ENCODE measurements at regions not wholly inside any gene's neighbourhood (a gene's known extent, or its start where the extent isn't known, plus 50 kb on each side); places are given as distances from the start of the nearest gene placed in this dataset.
"Not testable (repeated sequence)": the region's sequence is repeated elsewhere in the genome, so short reads cannot be mapped to it uniquely, and the experiment has no call there.

- 91% methylated on average over 4 of the region's 4 CpGs for WGBS
- no peak overlapping the region for H3K4me3 ChIP-seq (ENCODE audit: low read length in 2 of 2)
- H3K4me1 ChIP-seq (ENCODE audit: control insufficient read depth in 2 of 2, insufficient read depth in 2 of 2, low read length in 2 of 2) = peaks cover 4 to 6% of the 10 kb centered on the region in 2 donors
- H3K36me3 ChIP-seq (ENCODE audit: control insufficient read depth in 2 of 2, insufficient read depth in 2 of 2, low read length in 1 of 2) = no peaks in the 10 kb centered on the region
- peak in 1 of 9 donors; percentile 17 for DNase-seq (ENCODE audit: low read depth in 6 of 9, low spot score in 9 of 9)
- no peaks in the 10 kb centered on the region for H3K27me3 ChIP-seq (ENCODE audit: control insufficient read depth in 2 of 2, insufficient read depth in 1 of 2, low read length in 1 of 2)
- H3K9me3 ChIP-seq (ENCODE audit: control insufficient read depth in 2 of 2, insufficient read depth in 1 of 2, low read length in 1 of 2) = no peaks in the 10 kb centered on the region
- no peak overlapping the region for H3K27ac ChIP-seq (ENCODE audit: low read depth in 1 of 2, low read length in 1 of 2)
These were observed 121.6 kb downstream of the ATXN3L start for GRCh38 chrX:13198056-13198761.

- Histone ChIP-seq H3K27ac (ENCODE audit: low read depth in 1 of 2, low read length in 1 of 2) (no peak overlapping the region), H3K36me3 (ENCODE audit: control insufficient read depth in 2 of 2, insufficient read depth in 2 of 2, low read length in 1 of 2) (no peaks in the 10 kb centered on the region), H3K4me1 (ENCODE audit: control insufficient read depth in 2 of 2, insufficient read depth in 2 of 2, low read length in 2 of 2) (peaks cover 4 to 6% of the 10 kb centered on the region in 2 donors), H3K4me3 (ENCODE audit: low read length in 2 of 2) (no peak overlapping the region), H3K9me3 (ENCODE audit: control insufficient read depth in 2 of 2, insufficient read depth in 1 of 2, low read length in 1 of 2) (no peaks in the 10 kb centered on the region), H3K27me3 (ENCODE audit: control insufficient read depth in 2 of 2, insufficient read depth in 1 of 2, low read length in 1 of 2) (no peaks in the 10 kb centered on the region)
- no peak for DNase-seq (ENCODE audit: low read depth in 6 of 9, low spot score in 9 of 9)
- 99% methylated on average over 2 of the region's 2 CpGs for WGBS
These were observed 123.1 kb downstream of the ATXN3L start for GRCh38 chrX:13196782-13197181.

GRCh38 chrX:13195340-13195739 lies 124.5 kb downstream of the ATXN3L start:
- Histone ChIP-seq H3K27ac (ENCODE audit: low read depth in 1 of 2, low read length in 1 of 2) (no peak overlapping the region), H3K4me1 (ENCODE audit: control insufficient read depth in 2 of 2, insufficient read depth in 2 of 2, low read length in 2 of 2) (peaks cover 4 to 6% of the 10 kb centered on the region in 2 donors), H3K4me3 (ENCODE audit: low read length in 2 of 2) (no peak overlapping the region), H3K27me3 (ENCODE audit: control insufficient read depth in 2 of 2, insufficient read depth in 1 of 2, low read length in 1 of 2) (no peaks in the 10 kb centered on the region), H3K9me3 (ENCODE audit: control insufficient read depth in 2 of 2, insufficient read depth in 1 of 2, low read length in 1 of 2) (no peaks in the 10 kb centered on the region), H3K36me3 (ENCODE audit: control insufficient read depth in 2 of 2, insufficient read depth in 2 of 2, low read length in 1 of 2) (no peaks in the 10 kb centered on the region)
- 90% methylated on average over 3 of the region's 3 CpGs for WGBS
- no peak for DNase-seq (ENCODE audit: low read depth in 6 of 9, low spot score in 9 of 9)

GRCh38 chrX:13194291-13195103 lies 125.4 kb downstream of the ATXN3L start:
- 47% methylated on average over 4 of the region's 4 CpGs for WGBS
- peaks cover 4 to 6% of the 10 kb centered on the region in 2 donors for H3K4me1 ChIP-seq (ENCODE audit: control insufficient read depth in 2 of 2, insufficient read depth in 2 of 2, low read length in 2 of 2)
- H3K27ac ChIP-seq (ENCODE audit: low read depth in 1 of 2, low read length in 1 of 2) = peak overlapping the region in 1 of 2 donors; percentile 16
- DNase-seq (ENCODE audit: low read depth in 6 of 9, low spot score in 9 of 9) = peak in 1 of 9 donors; percentile 16
- no peaks in the 10 kb centered on the region for H3K9me3 ChIP-seq (ENCODE audit: control insufficient read depth in 2 of 2, insufficient read depth in 1 of 2, low read length in 1 of 2)
- no peaks in the 10 kb centered on the region for H3K27me3 ChIP-seq (ENCODE audit: control insufficient read depth in 2 of 2, insufficient read depth in 1 of 2, low read length in 1 of 2)
- H3K36me3 ChIP-seq (ENCODE audit: control insufficient read depth in 2 of 2, insufficient read depth in 2 of 2, low read length in 1 of 2) = no peaks in the 10 kb centered on the region
- no peak overlapping the region for H3K4me3 ChIP-seq (ENCODE audit: low read length in 2 of 2)

DNA sequence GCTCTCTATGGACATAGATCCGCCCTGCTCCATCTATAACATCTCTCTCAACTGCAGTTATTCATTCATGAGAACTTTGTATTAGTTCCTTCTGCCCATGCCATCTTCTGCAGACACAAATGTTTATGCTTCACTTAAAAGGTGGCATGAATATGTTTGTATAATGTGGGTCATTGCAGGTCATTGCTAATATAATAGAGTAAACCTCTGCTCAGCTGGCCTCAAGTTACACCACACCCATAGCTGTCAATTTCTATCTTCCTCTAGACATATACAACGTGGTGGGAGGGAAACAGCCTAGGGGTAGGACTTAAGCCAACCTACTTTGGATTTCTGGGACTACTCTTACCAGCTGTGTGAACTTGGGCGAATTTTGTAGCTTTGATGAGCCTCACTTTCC lies 129.8 kb downstream of the ATXN3L start:
- WGBS = 92% methylated on average over 3 of the region's 3 CpGs
- Histone ChIP-seq H3K4me3 (ENCODE audit: low read length in 2 of 2) (no peak overlapping the region), H3K4me1 (ENCODE audit: control insufficient read depth in 2 of 2, insufficient read depth in 2 of 2, low read length in 2 of 2) (peaks cover 4 to 6% of the 10 kb centered on the region in 2 donors), H3K9me3 (ENCODE audit: control insufficient read depth in 2 of 2, insufficient read depth in 1 of 2, low read length in 1 of 2) (no peaks in the 10 kb centered on the region), H3K27me3 (ENCODE audit: control insufficient read depth in 2 of 2, insufficient read depth in 1 of 2, low read length in 1 of 2) (no peaks in the 10 kb centered on the region), H3K27ac (ENCODE audit: low read depth in 1 of 2, low read length in 1 of 2) (no peak overlapping the region), H3K36me3 (ENCODE audit: control insufficient read depth in 2 of 2, insufficient read depth in 2 of 2, low read length in 1 of 2) (no peaks in the 10 kb centered on the region)
- no peak for DNase-seq (ENCODE audit: low read depth in 6 of 9, low spot score in 9 of 9)

- 95% methylated on average over 6 of the region's 6 CpGs for WGBS
- no peaks in the 10 kb centered on the region for H3K9me3 ChIP-seq (ENCODE audit: control insufficient read depth in 2 of 2, insufficient read depth in 1 of 2, low read length in 1 of 2)
- peaks cover 4 to 6% of the 10 kb centered on the region in 2 donors for H3K4me1 ChIP-seq (ENCODE audit: control insufficient read depth in 2 of 2, insufficient read depth in 2 of 2, low read length in 2 of 2)
- DNase-seq (ENCODE audit: low read depth in 6 of 9, low spot score in 9 of 9) = no peak
- H3K27ac ChIP-seq (ENCODE audit: low read depth in 1 of 2, low read length in 1 of 2) = no peak overlapping the region
- no peak overlapping the region for H3K4me3 ChIP-seq (ENCODE audit: low read length in 2 of 2)
- no peaks in the 10 kb centered on the region for H3K27me3 ChIP-seq (ENCODE audit: control insufficient read depth in 2 of 2, insufficient read depth in 1 of 2, low read length in 1 of 2)
- H3K36me3 ChIP-seq (ENCODE audit: control insufficient read depth in 2 of 2, insufficient read depth in 2 of 2, low read length in 1 of 2) = no peaks in the 10 kb centered on the region
These were observed 130.5 kb downstream of the ATXN3L start for GRCh38 chrX:13189380-13189779.

DNA sequence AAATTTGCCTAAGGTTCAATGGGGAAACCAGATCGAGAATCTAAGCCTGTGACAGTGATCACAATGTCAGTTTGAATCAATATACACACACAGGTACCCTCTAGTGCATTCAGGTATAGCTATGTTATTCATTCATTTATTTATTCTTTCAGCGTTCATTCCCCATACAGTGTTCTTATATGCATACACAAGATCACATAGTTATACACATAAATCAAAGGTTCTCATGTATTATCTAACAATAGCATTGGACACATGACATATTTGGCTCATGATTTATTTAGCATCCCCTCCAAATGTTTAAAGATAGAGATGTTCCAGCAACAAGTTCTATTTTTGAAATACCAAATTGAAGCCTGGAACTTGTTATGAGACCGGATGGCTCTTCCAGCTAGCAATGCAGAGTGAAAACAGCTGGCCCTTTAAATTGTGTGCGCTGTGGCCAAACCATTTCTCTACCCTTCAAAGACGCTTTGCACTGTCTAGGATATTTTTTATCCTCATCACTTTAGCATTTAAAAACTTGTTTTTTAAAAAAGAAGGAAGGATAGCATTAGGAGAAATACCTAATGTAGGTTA lies 131.0 kb downstream of the ATXN3L start:
- Histone ChIP-seq H3K4me3 (ENCODE audit: low read length in 2 of 2) (no peak overlapping the region), H3K27me3 (ENCODE audit: control insufficient read depth in 2 of 2, insufficient read depth in 1 of 2, low read length in 1 of 2) (no peaks in the 10 kb centered on the region), H3K9me3 (ENCODE audit: control insufficient read depth in 2 of 2, insufficient read depth in 1 of 2, low read length in 1 of 2) (no peaks in the 10 kb centered on the region), H3K36me3 (ENCODE audit: control insufficient read depth in 2 of 2, insufficient read depth in 2 of 2, low read length in 1 of 2) (no peaks in the 10 kb centered on the region), H3K4me1 (ENCODE audit: control insufficient read depth in 2 of 2, insufficient read depth in 2 of 2, low read length in 2 of 2) (peaks cover under 1 to 1% of the 10 kb centered on the region in 2 donors), H3K27ac (ENCODE audit: low read depth in 1 of 2, low read length in 1 of 2) (no peak overlapping the region)
- WGBS = 92% methylated on average over 5 of the region's 5 CpGs
- DNase-seq (ENCODE audit: low read depth in 6 of 9, low spot score in 9 of 9) = no peak

GRCh38 chrX:13186643-13187042 lies 133.2 kb downstream of the ATXN3L start:
- whole genome bisulfite sequencing = 98% methylated on average over 3 of the region's 3 CpGs
- not testable (repeated sequence) for H3K27me3 ChIP-seq (ENCODE audit: control insufficient read depth in 2 of 2, insufficient read depth in 1 of 2, low read length in 1 of 2); H3K4me1 ChIP-seq (ENCODE audit: control insufficient read depth in 2 of 2, insufficient read depth in 2 of 2, low read length in 2 of 2); H3K27ac ChIP-seq (ENCODE audit: low read depth in 1 of 2, low read length in 1 of 2); H3K9me3 ChIP-seq (ENCODE audit: control insufficient read depth in 2 of 2, insufficient read depth in 1 of 2, low read length in 1 of 2); DNase-seq (ENCODE audit: low read depth in 6 of 9, low spot score in 9 of 9); H3K36me3 ChIP-seq (ENCODE audit: control insufficient read depth in 2 of 2, insufficient read depth in 2 of 2, low read length in 1 of 2); H3K4me3 ChIP-seq (ENCODE audit: low read length in 2 of 2)

- WGBS = 96% methylated on average over 2 of the region's 2 CpGs
- Histone ChIP-seq H3K4me3 (ENCODE audit: low read length in 2 of 2) (no peak overlapping the region), H3K27ac (ENCODE audit: low read depth in 1 of 2, low read length in 1 of 2) (no peak overlapping the region), H3K27me3 (ENCODE audit: control insufficient read depth in 2 of 2, insufficient read depth in 1 of 2, low read length in 1 of 2) (no peaks in the 10 kb centered on the region), H3K36me3 (ENCODE audit: control insufficient read depth in 2 of 2, insufficient read depth in 2 of 2, low read length in 1 of 2) (no peaks in the 10 kb centered on the region), H3K4me1 (ENCODE audit: control insufficient read depth in 2 of 2, insufficient read depth in 2 of 2, low read length in 2 of 2) (peaks cover 2 to 19% of the 10 kb centered on the region in 2 donors), H3K9me3 (ENCODE audit: control insufficient read depth in 2 of 2, insufficient read depth in 1 of 2, low read length in 1 of 2) (no peaks in the 10 kb centered on the region)
- no peak for DNase-seq (ENCODE audit: low read depth in 6 of 9, low spot score in 9 of 9)
These were observed 136.4 kb upstream of the FAM9C start for GRCh38 chrX:13180807-13181206.

Data from thymus (tissue), 11 donors.